ENCODE measurements at regions not wholly inside any gene's neighbourhood (a gene's known extent, or its start where the extent isn't known, plus 50 kb on each side); places are given as distances from the start of the nearest gene placed in this dataset.
"Not testable (repeated sequence)": the region's sequence is repeated elsewhere in the genome, so short reads cannot be mapped to it uniquely, and the experiment has no call there.

DNA sequence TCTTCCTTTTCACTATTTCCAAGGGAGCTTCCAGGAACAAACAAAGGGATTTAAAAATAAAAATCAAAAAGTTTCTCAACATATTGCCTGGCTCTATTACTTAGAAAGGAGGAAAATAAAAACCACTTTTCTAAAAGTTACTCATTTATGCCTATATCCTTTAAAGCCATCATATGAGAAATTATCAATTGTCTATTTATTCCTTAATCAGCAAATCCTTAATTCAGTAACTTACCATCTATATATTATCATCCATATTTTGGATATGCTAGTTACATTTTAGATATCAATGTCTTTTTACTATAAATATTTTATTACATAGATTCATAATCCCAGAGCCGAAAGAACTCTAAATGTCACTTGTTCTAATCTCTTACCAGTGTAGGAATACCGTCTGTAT is 481.5 kb upstream of the ANO5 start:
- Histone ChIP-seq H3K36me3 (ENCODE audit: control insufficient read depth, low read length) (no peaks in the 10 kb centered on the region), H3K27me3 (ENCODE audit: control insufficient read depth, low read length) (no peaks in the 10 kb centered on the region), H3K4me2 (ENCODE audit: low read length) (no peak overlapping the region), H3K4me1 (ENCODE audit: control insufficient read depth, low read length) (no peaks in the 10 kb centered on the region), H3F3A (ENCODE audit: control insufficient read depth, insufficient read depth) (no peaks in the 10 kb centered on the region), H3K79me2 (ENCODE audit: control insufficient read depth, low read length) (no peaks in the 10 kb centered on the region), H4K20me1 (ENCODE audit: control insufficient read depth, insufficient read depth, low read depth, low read length) (no peaks in the 10 kb centered on the region), H3K4me3 (ENCODE audit: low read length) (no peak overlapping the region), H3K9me2 (replicated peaks; ENCODE audit: control insufficient read depth, low read length) (no peaks in the 10 kb centered on the region), H3K27ac (ENCODE audit: low read depth, low read length) (no peak overlapping the region), H3K9me3 (ENCODE audit: control insufficient read depth, insufficient read depth, low read length) (no peaks in the 10 kb centered on the region)
- TF ChIP-seq, protein P1, sequence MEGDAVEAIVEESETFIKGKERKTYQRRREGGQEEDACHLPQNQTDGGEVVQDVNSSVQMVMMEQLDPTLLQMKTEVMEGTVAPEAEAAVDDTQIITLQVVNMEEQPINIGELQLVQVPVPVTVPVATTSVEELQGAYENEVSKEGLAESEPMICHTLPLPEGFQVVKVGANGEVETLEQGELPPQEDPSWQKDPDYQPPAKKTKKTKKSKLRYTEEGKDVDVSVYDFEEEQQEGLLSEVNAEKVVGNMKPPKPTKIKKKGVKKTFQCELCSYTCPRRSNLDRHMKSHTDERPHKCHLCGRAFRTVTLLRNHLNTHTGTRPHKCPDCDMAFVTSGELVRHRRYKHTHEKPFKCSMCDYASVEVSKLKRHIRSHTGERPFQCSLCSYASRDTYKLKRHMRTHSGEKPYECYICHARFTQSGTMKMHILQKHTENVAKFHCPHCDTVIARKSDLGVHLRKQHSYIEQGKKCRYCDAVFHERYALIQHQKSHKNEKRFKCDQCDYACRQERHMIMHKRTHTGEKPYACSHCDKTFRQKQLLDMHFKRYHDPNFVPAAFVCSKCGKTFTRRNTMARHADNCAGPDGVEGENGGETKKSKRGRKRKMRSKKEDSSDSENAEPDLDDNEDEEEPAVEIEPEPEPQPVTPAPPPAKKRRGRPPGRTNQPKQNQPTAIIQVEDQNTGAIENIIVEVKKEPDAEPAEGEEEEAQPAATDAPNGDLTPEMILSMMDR (IDR thresholded peaks at IDR 0.05; ENCODE audit: low read depth, low read length, poor library complexity, severe bottlenecking), result no peak
- no peak for TF ChIP-seq EZH2phosphoT487 (IDR thresholded peaks at IDR 0.05; ENCODE audit: borderline replicate concordance, low read length)

DNA sequence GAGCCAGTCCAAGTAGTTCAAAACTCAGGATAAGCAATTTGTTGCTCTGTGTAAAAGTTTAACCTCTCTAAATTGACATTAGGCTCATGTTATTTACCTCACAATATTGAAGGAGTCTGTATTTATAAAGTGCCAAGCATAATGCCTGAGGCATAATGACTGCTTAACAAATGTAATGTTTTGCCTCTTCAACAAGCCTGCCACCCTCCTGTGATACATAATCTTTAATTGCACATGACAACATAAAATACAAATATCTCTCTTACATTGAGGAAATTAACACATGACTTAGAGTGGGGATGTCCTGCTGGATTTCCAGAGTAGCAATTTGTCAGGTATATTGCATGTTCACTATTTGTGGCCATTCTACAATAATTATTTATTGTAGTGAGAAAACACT is 469.2 kb upstream of the ANO5 start:
- Histone ChIP-seq H4K20me1 (ENCODE audit: control insufficient read depth, insufficient read depth, low read depth, low read length) (no peaks in the 10 kb centered on the region), H3K9me3 (ENCODE audit: control insufficient read depth, insufficient read depth, low read length) (no peaks in the 10 kb centered on the region)
- no peak for TF ChIP-seq EZH2phosphoT487 (IDR thresholded peaks at IDR 0.05; ENCODE audit: borderline replicate concordance, low read length)
- TF ChIP-seq, protein P1 (IDR thresholded peaks at IDR 0.05; ENCODE audit: low read depth, low read length, poor library complexity, severe bottlenecking), result no peak

DNA sequence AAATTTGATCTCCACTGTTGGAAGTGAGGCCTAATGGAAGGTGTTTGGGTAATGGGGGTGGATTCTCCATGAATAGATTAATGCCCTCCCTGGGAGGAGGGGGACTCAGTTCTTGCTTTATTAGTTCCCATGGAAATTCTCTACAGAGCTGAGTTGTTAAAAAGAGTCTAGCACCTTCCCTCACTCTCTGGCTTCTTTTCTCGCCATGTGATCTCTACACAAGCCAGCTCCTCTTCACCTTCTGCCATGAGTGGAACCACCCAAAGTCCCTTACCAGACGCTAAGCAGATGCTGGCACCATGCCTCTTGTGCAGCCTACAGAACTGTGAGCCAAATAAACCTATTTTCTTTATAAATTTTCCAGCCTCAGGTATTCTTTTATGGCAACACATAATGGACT is 465.8 kb upstream of the ANO5 start:
- Histone ChIP-seq H3K27me3 (ENCODE audit: control insufficient read depth, low read length) (no peaks in the 10 kb centered on the region), H3K4me2 (ENCODE audit: low read length) (no peak overlapping the region), H3F3A (ENCODE audit: control insufficient read depth, insufficient read depth) (no peaks in the 10 kb centered on the region), H3K4me1 (ENCODE audit: control insufficient read depth, low read length) (no peaks in the 10 kb centered on the region), H3K9me2 (replicated peaks; ENCODE audit: control insufficient read depth, low read length) (no peaks in the 10 kb centered on the region), H3K79me2 (ENCODE audit: control insufficient read depth, low read length) (no peaks in the 10 kb centered on the region), H3K36me3 (ENCODE audit: control insufficient read depth, low read length) (no peaks in the 10 kb centered on the region), H3K9me3 (ENCODE audit: control insufficient read depth, insufficient read depth, low read length) (peaks cover 5% of the 10 kb centered on the region; the same call in 1 of the 2 replicates), H3K27ac (ENCODE audit: low read depth, low read length) (no peak overlapping the region), H4K20me1 (ENCODE audit: control insufficient read depth, insufficient read depth, low read depth, low read length) (no peaks in the 10 kb centered on the region), H3K4me3 (ENCODE audit: low read length) (no peak overlapping the region)
- no peak for TF ChIP-seq EZH2phosphoT487 (IDR thresholded peaks at IDR 0.05; ENCODE audit: borderline replicate concordance, low read length)
- TF ChIP-seq, protein P1 (IDR thresholded peaks at IDR 0.05; ENCODE audit: low read depth, low read length, poor library complexity, severe bottlenecking), result no peak

More for the DNA sequence above, 469.2 kb upstream of the ANO5 start:
- no peaks in the 10 kb centered on the region for H3K4me1 ChIP-seq (ENCODE audit: control insufficient read depth, low read length)
- H3K79me2 ChIP-seq (ENCODE audit: control insufficient read depth, low read length), result no peaks in the 10 kb centered on the region
- H3K4me3 ChIP-seq (ENCODE audit: low read length), result no peak overlapping the region
- H3K9me2 ChIP-seq (replicated peaks; ENCODE audit: control insufficient read depth, low read length), result no peaks in the 10 kb centered on the region
- H3K4me2 ChIP-seq (ENCODE audit: low read length), result no peak overlapping the region
- no peaks in the 10 kb centered on the region for H3K27me3 ChIP-seq (ENCODE audit: control insufficient read depth, low read length)
- H3F3A ChIP-seq (ENCODE audit: control insufficient read depth, insufficient read depth), result no peaks in the 10 kb centered on the region
- no peaks in the 10 kb centered on the region for H3K36me3 ChIP-seq (ENCODE audit: control insufficient read depth, low read length)
- no peak overlapping the region for H3K27ac ChIP-seq (ENCODE audit: low read depth, low read length)

DNA sequence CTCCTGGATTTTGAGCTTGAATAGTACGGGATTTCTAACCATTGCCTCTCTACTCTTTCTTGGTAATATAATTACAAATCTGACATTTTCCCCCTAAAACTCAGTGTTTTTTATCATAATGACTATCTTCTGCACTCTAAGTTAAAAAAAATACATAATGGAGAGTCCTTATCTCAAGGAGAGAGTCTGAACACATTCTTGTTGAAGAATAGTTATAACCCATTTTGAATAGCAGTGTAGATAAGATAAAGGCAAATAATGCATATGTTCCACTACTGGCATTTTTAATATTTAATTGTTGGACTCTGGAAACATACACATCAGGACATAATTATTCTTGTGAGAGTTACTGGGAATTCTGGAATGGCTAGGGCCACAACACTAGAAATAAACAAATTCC is 456.5 kb upstream of the ANO5 start:
- Histone ChIP-seq H3K4me3 (ENCODE audit: low read length) (no peak overlapping the region), H3F3A (ENCODE audit: control insufficient read depth, insufficient read depth) (no peaks in the 10 kb centered on the region), H3K79me2 (ENCODE audit: control insufficient read depth, low read length) (no peaks in the 10 kb centered on the region), H3K4me2 (ENCODE audit: low read length) (no peak overlapping the region), H3K27ac (ENCODE audit: low read depth, low read length) (no peak overlapping the region), H3K4me1 (ENCODE audit: control insufficient read depth, low read length) (no peaks in the 10 kb centered on the region), H3K36me3 (ENCODE audit: control insufficient read depth, low read length) (no peaks in the 10 kb centered on the region), H3K9me3 (ENCODE audit: control insufficient read depth, insufficient read depth, low read length) (no peaks in the 10 kb centered on the region), H4K20me1 (ENCODE audit: control insufficient read depth, insufficient read depth, low read depth, low read length) (no peaks in the 10 kb centered on the region), H3K27me3 (ENCODE audit: control insufficient read depth, low read length) (no peaks in the 10 kb centered on the region), H3K9me2 (replicated peaks; ENCODE audit: control insufficient read depth, low read length) (no peaks in the 10 kb centered on the region)
- TF ChIP-seq, protein P1 (IDR thresholded peaks at IDR 0.05; ENCODE audit: low read depth, low read length, poor library complexity, severe bottlenecking), result no peak
- TF ChIP-seq EZH2phosphoT487 (IDR thresholded peaks at IDR 0.05; ENCODE audit: borderline replicate concordance, low read length), result no peak

DNA sequence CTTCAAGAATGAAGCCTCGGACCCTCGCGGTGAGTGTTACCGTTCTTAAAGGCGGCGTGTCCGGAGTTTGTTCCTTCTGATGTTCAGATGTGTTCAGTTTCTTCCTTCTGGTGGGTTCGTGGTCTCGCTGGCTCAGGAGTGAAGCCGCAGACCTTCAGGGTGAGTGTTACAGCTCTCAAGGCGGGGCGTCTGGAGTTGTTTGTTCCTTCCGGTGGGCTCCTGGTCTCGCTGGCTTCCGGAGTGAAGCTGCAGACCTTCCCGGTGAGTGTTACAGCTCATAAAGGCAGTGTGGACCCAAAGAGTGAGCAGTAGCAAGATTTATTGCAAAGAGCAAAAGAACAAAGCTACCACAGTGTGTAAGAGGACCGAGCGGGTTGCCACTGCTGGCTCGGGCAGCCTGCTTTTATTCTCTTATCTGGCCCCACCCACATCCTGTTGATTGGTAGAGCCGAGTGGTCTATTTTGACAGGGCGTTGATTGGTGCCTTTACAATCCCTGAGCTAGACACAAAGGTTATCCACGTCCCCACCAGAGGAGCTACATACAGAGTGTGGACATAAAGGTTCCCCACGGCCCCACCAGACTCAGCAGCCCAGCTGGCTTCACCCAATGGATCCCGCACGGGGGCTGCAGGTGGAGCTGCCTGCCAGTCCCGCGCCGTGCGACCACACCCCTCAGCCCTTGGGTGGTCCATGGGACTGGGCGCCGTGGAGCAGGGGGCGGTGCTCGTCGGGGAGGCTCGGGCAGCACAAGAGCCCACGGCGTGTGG is 440.2 kb upstream of the ANO5 start:
- H3K4me1 ChIP-seq (ENCODE audit: control insufficient read depth, low read length); H3F3A ChIP-seq (ENCODE audit: control insufficient read depth, insufficient read depth); H4K20me1 ChIP-seq (ENCODE audit: control insufficient read depth, insufficient read depth, low read depth, low read length); H3K9me3 ChIP-seq (ENCODE audit: control insufficient read depth, insufficient read depth, low read length); H3K27ac ChIP-seq (ENCODE audit: low read depth, low read length); H3K79me2 ChIP-seq (ENCODE audit: control insufficient read depth, low read length); H3K36me3 ChIP-seq (ENCODE audit: control insufficient read depth, low read length); H3K4me3 ChIP-seq (ENCODE audit: low read length); H3K9me2 ChIP-seq (replicated peaks; ENCODE audit: control insufficient read depth, low read length); H3K27me3 ChIP-seq (ENCODE audit: control insufficient read depth, low read length); H3K4me2 ChIP-seq (ENCODE audit: low read length): not testable (repeated sequence)
